SK-MEL-5 (cell line): ENCODE measurements at regions not wholly inside any gene's neighbourhood (a gene's known extent, or its start where the extent isn't known, plus 50 kb on each side); places are given as distances from the start of the nearest gene placed in this dataset.

Experiments
- DNase-seq: peaks from one replicate; pipeline ENCODE4 v3.0.0-alpha.2; 2016; ENCODE audit warnings: low read depth, low spot score
- in situ Hi-C: cut with HindIII; loops from 2 replicates; pipeline ENCODE4 v1.10.0; 2016; ENCODE audit warnings: low sequenced_read_pairs, high pct_unique_total_duplicates, low pct_unique_long_range_greater_than_20kb

- in situ Hi-C loops = no loop called here
- no peak for DNase-seq
Observed at GRCh38 chr12:77549383-77550128, 281.1 kb upstream of the NAV3 start.

- in situ Hi-C loops = no loop called here
- DNase-seq = no peak
Observed at GRCh38 chr12:77548797-77549196, 281.9 kb upstream of the NAV3 start.

GRCh38 chr12:77540097-77540496 is 290.6 kb upstream of the NAV3 start:
- DNase-seq = peak; percentile 22
- in situ Hi-C loops = no loop called here

DNA sequence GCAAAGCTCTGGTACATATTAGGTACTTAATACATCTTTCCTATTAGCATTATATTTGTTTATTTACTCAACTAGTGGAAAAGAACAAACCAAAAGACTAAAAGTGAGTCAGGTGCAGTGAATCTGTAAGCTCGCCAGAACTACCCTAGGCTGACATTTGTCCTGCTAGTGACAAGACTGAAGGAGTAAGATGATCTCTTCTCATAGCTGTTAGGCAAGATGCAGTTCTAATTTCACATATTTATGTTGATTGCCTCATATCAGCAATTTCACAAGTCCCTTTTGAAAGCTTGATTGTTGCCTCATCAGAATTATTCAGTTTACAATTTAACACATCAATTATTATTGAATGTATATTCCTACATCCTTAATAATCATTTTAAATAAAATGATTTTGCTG is 293.0 kb upstream of the NAV3 start:
- in situ Hi-C loops = no loop called here

GRCh38 chr12:77535734-77536133 is 295.0 kb upstream of the NAV3 start:
- DNase-seq = peak; percentile 6
- in situ Hi-C loops = no loop called here

More for the DNA sequence above, 293.0 kb upstream of the NAV3 start:
- no peak for DNase-seq

DNA sequence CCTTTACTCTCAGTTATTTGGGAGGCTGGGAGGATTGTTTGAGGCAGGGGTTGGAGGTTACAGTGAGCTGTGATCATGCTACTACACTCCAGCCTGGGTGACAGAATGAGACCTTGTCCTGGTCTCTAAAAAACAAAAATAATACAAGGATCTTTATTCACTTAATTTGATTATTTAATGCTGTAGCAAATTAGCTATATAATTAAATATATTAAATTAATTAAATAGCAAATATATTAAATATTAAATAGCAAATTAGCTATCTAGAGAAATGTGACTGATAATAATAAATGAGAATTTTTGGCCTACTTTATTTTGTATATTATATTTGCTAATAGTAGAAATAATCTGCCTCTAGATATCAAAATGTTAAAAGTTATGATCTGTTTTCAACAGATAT is 298.8 kb upstream of the NAV3 start:
- in situ Hi-C loops = no loop called here
- no peak for DNase-seq

DNA sequence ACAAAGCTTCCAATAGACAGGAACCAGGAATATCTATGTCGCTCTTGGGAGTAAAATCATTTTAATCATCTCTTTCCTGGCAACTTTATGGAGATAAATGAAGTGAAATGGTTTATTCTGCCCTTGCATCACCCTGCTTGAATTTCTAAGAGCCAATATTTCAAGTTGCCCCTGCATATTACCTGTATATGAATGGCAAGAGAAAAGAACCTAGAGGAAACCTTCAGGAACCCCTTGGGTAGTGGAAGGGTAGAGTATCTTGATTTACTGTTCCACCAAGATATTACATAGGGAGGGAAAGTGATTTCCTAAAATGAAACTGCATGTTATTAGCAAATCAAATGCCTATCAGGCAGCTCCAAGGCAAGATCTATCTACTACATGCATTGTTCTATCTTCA is 308.4 kb upstream of the NAV3 start:
- no peak for DNase-seq

GRCh38 chr12:77521508-77522115 is 309.1 kb upstream of the NAV3 start:
- in situ Hi-C loops = no loop called here
- DNase-seq = no peak

More for the DNA sequence above, 308.4 kb upstream of the NAV3 start:
- in situ Hi-C loops = no loop called here

DNA sequence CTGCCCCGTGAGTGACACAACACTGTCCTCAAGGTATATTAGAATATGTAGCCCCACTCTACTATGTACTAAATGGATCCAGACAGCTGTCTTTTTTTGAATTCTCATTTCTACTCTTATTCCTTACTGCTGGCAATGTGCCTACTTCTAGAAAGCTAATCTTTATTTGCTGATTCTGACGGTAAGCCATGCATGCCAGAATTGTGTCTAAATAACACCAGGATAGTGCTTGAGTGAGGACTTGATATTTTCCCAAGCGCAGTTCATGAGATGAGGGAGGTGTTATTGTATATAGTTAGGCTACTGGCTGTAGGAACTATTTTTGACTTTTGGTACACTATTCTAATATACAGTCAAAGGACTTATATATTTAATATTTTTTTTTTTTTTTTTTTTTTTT is 316.2 kb upstream of the NAV3 start:
- DNase-seq = no peak
- in situ Hi-C loops = no loop called here

DNA sequence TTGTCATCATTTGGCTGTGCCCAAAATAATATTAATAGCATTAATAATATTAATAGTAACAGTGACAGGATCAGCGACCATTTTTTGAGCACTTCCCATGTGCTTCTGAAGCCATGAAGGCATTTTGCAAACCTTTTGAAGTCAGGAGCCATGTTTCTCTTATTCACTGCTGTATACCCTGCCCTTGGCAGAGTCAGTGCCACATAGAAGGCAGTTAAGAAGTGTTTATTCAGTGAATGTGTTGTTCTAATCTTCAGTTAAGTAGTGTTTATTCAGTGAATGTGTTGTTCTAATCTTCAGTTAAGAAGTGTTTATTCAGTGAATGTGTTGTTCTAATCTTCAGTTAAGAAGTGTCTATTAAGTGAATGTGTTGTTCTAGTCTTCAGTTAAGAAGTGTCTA is 319.7 kb upstream of the NAV3 start:
- in situ Hi-C loops = no loop called here
- no peak for DNase-seq

GRCh38 chr12:77504466-77504865 is 326.2 kb upstream of the NAV3 start:
- no peak for DNase-seq
- in situ Hi-C loops = no loop called here

GRCh38 chr12:77500089-77500488 is 330.6 kb upstream of the NAV3 start:
- DNase-seq = no peak
- in situ Hi-C loops = no loop called here

DNA sequence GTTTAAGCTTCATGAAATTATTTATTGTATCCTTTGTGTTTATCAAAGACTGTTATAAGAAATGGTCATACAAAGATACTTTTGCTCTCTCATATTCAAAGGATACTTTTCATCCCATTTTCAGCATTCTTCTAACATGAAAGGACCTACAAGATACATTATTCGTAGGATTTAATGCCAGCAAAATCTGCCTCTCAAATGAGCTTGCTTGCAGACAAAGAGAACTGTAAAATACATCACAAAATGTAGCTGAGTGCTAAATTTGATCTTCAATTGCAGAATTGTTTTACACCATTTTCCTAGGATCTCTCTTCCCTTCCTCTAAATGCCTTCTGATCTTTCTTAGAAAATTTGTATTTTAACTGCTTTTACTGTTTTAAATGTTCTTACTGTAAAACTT is 333.0 kb upstream of the NAV3 start:
- in situ Hi-C loops = no loop called here
- DNase-seq = no peak

- DNase-seq = no peak
- in situ Hi-C loops = no loop called here
Observed at GRCh38 chr12:77496714-77497113, 334.0 kb upstream of the NAV3 start.

GRCh38 chr12:77494296-77494695 is 336.4 kb upstream of the NAV3 start:
- in situ Hi-C loops = no loop called here
- DNase-seq = no peak

DNA sequence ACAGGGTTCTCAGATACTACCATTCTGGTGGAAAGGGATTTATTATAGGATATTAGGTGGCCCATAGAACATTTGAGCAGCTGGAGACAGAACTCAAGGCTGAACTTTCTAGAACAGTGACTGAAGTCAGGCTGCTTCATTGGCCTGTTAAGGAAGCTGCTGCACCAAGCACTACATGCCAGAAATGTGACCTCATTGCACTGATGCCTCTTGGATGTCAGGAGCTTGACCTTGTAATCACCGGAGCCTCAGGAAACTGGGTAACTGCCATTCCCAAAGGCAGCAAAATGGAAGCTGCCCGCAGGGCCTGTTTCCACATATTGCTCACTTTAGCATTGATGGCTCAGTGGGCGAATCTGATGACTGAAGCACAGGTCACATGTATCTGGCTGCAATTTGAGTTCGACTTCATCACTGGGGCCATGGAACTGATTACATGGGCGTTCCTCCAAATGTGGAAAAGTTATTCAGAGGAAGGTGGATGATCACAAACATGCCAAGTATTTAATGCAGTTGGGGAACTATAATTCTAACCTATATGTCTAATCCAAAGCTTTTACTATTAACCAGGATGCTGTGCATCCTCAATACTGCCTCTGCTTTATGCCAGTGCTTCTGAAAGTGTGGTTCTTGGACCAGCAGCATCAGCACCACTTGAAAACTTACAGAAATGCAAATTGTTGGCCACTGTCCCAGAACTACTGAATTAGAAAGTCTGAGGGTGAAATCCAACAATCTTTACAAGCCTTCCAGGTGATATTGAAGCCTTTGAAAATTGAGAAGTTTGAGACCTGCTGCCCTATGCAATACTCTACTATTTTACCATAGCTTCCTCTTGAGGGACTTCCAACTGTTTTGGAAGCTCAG is 337.2 kb upstream of the NAV3 start:
- DNase-seq = no peak
- in situ Hi-C loops = no loop called here

DNA sequence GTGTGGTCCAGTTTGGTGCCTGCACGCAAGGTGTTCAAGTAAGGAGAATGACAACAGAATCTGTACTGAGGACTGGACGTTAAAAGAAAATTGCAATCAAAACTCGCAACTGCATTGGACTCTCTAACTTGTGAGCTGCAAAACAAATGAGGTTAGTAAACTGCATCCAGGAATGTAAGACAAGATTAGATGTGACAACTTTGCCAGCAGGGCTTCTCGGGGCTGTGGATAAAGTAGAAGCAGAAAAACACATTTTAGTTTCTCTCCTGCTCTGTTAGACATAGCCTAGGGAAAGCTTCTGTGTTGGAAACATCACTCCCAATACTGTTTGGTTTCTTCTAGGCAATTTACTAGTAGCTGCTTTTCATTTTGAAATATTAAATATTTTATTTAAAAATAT is 338.2 kb upstream of the NAV3 start:
- in situ Hi-C loops = no loop called here
- no peak for DNase-seq

DNA sequence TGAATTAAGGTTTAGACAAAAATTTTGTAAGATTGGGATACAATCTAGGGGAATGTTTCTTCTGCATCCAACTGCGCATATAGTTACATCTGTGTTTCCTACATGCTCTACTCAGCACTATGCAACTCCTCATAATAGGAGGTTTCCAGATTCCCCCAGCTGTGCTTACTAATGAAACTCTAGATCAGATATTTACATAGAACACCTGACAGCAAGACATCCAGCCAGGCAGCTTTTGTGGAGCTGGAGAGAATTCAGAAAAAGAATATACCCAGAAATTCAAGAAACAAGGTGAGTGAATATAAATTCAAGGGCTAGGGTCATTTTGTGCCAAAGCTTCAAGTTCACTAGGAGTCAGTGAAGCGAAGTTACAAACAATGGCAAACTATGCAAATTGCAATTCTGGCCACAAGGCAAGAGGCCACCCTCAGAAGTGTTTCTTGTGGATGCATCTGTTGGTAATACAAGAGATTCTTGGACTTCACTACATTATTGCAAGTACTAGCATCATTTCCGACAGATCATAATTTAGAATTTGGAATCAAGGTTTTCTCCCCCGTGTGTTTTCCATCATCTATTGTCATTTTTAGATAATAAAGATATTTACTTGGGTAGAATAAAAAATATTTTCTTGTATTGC is 341.2 kb upstream of the NAV3 start:
- in situ Hi-C loops = no loop called here
- no peak for DNase-seq
